NCI-H1436 (cell line): ENCODE measurements at regions not wholly inside any gene's neighbourhood (a gene's known extent, or its start where the extent isn't known, plus 50 kb on each side); places are given as distances from the start of the nearest gene placed in this dataset.

Experiments
- DNase-seq: peaks from one replicate; lab custom pipeline; 2025; lab: John Stamatoyannopoulos, UW

DNA sequence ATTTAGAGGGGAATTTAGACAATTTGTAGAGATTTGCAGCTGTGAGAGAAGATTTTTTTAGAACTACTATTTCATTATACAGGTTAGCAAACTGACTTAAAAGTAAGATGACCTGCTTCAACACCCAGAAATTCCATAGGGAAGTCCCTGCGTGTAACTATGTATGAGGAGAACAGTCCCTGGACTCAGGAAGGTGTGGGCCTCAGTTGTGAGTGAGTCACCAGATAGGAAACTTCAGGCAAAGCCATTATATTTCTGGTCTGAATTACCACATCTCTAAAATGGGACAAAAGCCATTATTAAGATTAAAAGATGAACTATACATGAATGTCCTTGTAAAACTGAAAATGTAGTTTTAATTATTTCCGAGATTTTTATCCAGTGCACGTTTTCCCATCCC is 488.3 kb upstream of the GOLIM4 start:
- no peak for DNase-seq

DNA sequence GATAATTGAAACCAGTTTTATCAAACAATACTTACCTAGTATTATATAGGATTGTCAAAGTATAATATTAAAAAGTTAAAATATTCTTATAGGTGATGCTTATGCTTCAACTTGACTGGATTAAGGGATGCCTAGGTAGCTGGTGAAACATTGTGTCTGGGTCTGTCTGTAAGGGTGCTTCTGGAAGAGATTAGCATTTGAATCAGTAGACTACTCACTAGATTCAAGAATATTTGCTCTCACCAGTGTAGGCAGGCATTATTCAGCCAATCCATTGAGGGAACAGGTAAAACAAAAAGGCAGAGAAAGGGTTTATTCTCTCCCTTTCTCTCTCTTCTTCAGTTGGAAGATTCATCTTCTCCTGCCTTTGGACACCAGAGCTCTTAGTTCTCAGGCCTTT is 486.8 kb upstream of the GOLIM4 start:
- DNase-seq, result no peak

GRCh38 chr3:168581771-168582225 is 486.1 kb upstream of the GOLIM4 start:
- no peak for DNase-seq

- no peak for DNase-seq
Observed at GRCh38 chr3:168579010-168579409, 483.3 kb upstream of the GOLIM4 start.

- DNase-seq, result no peak
Observed at GRCh38 chr3:168575750-168576149, 480.0 kb upstream of the GOLIM4 start.

- no peak for DNase-seq
Observed at GRCh38 chr3:168574455-168575158, 478.9 kb upstream of the GOLIM4 start.

- no peak for DNase-seq
Observed at GRCh38 chr3:168570404-168571155, 474.9 kb upstream of the GOLIM4 start.

GRCh38 chr3:168558728-168559411 is 463.1 kb upstream of the GOLIM4 start:
- no peak for DNase-seq

- no peak for DNase-seq
Observed at GRCh38 chr3:168552251-168552650, 456.5 kb upstream of the GOLIM4 start.

DNA sequence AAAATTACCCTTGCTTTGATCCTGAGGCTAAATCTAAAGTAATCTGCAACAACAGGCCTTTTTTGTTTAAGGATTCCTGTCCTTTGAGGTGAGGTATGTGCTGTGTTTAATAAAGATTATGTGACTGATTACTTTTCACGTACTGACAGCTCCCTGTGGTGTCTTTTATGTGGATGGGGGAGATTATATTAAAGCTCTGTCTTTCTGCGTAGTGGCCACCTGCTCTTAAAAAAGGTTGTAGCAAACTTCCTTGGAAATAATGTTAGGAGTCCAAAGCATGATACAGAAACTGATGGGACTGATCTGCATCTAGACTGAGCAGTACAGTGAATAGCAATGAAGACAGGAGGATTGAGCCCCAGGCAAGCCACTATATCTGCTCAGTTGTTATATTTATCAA is 453.0 kb upstream of the GOLIM4 start:
- no peak for DNase-seq

DNA sequence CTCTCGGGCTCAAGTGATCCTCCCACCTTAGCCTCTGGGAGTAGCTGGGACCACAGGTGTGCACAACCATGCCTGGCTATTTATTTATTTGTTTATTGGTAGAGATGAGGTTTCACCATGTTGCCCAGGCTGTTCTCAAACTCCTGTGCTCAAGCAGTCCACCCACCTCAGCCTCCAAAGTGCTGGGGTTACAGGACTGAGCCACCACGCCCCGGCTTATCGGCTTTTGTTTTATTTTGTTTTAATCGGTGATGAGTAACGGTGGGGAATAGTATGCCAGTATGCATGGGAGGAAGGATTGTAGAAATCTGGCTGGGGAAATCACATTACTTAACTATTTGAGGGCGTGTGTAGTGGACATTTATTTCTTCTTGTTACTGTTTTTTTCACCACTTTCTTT is 451.0 kb upstream of the GOLIM4 start:
- DNase-seq, result no peak

DNA sequence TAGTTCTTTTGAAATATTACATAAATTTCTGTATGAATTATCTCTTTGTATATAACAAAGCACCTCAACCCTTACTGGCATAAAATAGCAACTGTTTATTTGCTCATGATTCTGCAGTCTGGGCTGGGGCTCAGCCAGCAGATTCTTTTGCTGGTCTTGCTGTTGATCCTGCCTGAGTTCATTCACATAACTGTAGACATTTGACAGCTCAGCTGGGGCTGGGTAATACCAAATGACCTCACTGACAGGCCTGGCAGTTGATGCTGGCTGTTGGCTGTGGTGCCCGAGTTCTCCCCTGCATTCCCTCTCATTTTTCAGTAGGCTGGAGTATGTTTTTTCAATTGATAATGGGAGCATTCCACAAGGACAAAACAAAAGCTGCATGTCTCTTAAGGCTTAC is 449.9 kb upstream of the GOLIM4 start:
- no peak for DNase-seq

DNA sequence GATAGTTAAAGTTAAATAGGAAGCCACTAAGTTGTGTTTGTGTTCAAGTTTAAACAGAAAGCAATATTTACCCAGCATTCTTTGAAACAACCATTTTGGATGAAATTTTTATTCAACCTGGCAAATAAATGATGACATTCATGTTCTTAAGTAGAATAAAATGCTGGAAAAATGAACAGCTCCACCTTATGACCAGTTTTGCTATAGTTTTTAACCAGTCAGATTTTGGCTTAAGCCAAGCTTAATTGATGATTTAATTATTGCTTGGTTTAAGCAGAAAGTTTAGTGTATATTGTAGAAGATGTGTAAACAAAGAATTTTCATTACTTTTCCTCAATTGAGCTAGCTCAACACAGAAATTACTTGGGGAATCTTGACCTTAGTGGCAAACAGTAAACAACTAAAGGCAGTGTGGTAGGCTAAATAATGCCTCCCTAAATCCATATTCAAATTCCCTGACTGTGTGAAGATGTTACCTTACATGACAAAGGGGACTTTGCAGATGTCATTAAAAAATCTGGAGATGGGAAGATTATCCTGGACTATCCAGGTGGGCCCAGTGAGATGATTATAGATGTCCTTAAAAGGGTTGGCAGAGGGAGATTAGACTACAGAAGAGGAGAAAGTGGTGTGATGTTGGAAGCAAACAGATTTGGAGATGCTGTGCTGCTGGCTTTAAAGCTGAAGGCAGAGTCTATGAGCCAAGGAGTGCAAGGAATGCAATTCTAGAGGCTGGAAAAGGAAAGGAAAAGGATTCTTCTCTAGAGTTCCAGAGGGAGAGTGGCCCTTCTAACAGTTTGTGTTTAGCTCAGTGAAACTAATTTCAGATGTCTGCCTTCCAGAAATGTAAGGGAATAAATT is 448.6 kb upstream of the GOLIM4 start:
- DNase-seq, result no peak

DNA sequence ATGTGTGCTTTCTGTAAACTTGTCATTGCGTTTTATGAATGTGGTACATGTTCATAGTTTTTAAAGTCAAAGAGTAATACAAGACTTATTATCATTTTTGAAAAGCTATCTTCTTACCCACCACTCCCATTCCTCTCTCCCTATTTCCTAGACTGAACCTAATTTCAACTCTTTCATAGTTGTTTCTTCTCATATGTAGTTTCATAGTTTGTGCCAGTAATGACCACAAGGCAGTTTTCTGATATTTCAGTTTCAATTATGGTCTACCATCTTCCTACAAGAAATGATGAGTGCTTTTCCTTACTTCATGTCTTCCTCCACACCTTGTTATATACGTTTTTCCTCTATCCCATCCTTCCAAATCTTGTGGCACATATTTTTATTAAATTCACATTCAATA is 445.0 kb upstream of the GOLIM4 start:
- DNase-seq, result no peak

- no peak for DNase-seq
Observed at GRCh38 chr3:168539909-168540308, 444.2 kb upstream of the GOLIM4 start.

- no peak for DNase-seq
Observed at GRCh38 chr3:168534761-168535160, 439.0 kb upstream of the GOLIM4 start.

GRCh38 chr3:168533600-168533999 is 437.9 kb upstream of the GOLIM4 start:
- no peak for DNase-seq

DNA sequence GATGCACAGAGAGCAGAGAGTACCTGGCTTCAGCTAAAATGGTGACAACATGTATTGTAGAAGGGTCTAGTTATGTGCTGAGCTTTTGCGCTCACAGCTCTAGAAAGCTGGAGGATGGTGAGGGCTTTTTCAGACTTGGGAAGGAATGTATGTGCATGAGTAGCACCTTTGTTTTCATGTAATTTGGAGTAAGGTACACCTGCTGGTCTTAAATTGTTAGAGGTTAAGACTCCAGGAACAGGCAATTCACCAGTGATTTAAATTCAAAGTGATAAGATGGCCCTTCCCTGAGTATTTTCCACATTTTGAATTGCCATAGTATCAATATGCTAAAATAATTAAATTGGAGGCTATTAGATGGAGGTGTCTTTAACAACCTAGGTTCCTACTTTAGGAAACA is 436.4 kb upstream of the GOLIM4 start:
- no peak for DNase-seq

- DNase-seq, result no peak
Observed at GRCh38 chr3:168531116-168531515, 435.4 kb upstream of the GOLIM4 start.

GRCh38 chr3:168524129-168524528 is 428.4 kb upstream of the GOLIM4 start:
- no peak for DNase-seq

GRCh38 chr3:168517249-168518071 is 421.7 kb upstream of the GOLIM4 start:
- no peak for DNase-seq
